Endothelial cell of umbilical vein (primary cell): ENCODE measurements at regions not wholly inside any gene's neighbourhood (a gene's known extent, or its start where the extent isn't known, plus 50 kb on each side); places are given as distances from the start of the nearest gene placed in this dataset.

Experiments used
- BruUV-seq: library from RNA; stranded (reverse); fragments of 400-500 nt; replicated peaks from 2 replicates; lab custom pipeline; 2021; lab: Mats Ljungman, UMichigan
- CTCF ChIA-PET: fragments of 300-600, 350-600 bp; sonication (Branson Sonifier 250); formaldehyde crosslinking; loops from one replicate; lab custom pipeline; 2021; ENCODE audit warnings: antibody characterized with exemption, inconsistent platforms; lab: Charles Lee
- POLR2A ChIA-PET: fragments of 300-600, 350-600 bp; sonication (Branson Sonifier 250); formaldehyde crosslinking; loops from one replicate; lab custom pipeline; 2021; ENCODE audit warnings: antibody characterized with exemption, inconsistent platforms; lab: Charles Lee
- DNase-seq: peaks from one replicate; pipeline ENCODE4 v3.0.0-alpha.2; 2011; ENCODE audit warnings: low read depth, low spot score
- FAIRE-seq: peaks from 2 replicates; lab custom pipeline; 2011; peaks lifted over from hg19 to GRCh38; lab: Jason Lieb, UNC
- H2AFZ ChIP-seq: 2 replicates; pipeline ENCODE4 v1.6.0; 2012; ENCODE audit warnings: low read depth, low read length, control low read depth, inconsistent platforms
- H3K27ac ChIP-seq: 2 replicates; pipeline ENCODE4 v1.5.1; 2011; ENCODE audit warnings: low read depth, mild to moderate bottlenecking, control low read depth, low read length, moderate library complexity; ENCODE audit not compliant: insufficient read depth
- H3K27me3 ChIP-seq, 2 experiments: 2 replicates each; pipeline versions ENCODE4 v1.6.0 to v1.6.1; 2011; ENCODE audit warnings: low read length in 2 of 2, mixed read lengths in 1 of 2; ENCODE audit not compliant: control insufficient read depth in 2 of 2, insufficient read depth in 2 of 2
- H3K36me3 ChIP-seq, 2 experiments: 2 replicates in 1 of 2; 3 replicates in 1 of 2; pipeline ENCODE4 v1.5.1; 2011; ENCODE audit warnings: low read length in 2 of 2, mild to moderate bottlenecking in 1 of 2, moderate library complexity in 1 of 2; ENCODE audit not compliant: control insufficient read depth in 2 of 2, insufficient read depth in 2 of 2; ENCODE audit errors: extremely low read depth in 1 of 2
- H3K4me1 ChIP-seq: 3 replicates; pipeline ENCODE4 v1.5.1; 2011; ENCODE audit warnings: mild to moderate bottlenecking, low read length; ENCODE audit not compliant: control insufficient read depth, insufficient read depth; ENCODE audit errors: extremely low read depth
- H3K4me2 ChIP-seq: 2 replicates; pipeline ENCODE4 v1.6.1; 2011; ENCODE audit warnings: low read length, control low read depth, mixed read lengths; ENCODE audit not compliant: insufficient read depth
- H3K4me3 ChIP-seq, 3 experiments: fragments of 200-600 bp in 1 of 3; sonication (generic), shearing (Covaris generic) in 1 of 3; replicated peaks in 1 of 3; 2 replicates each; pipeline ENCODE4 v1.5.1; 2011 to 2016; ENCODE audit warnings: control low read depth in 3 of 3, low read length in 3 of 3, mild to moderate bottlenecking in 2 of 3, inconsistent platforms in 1 of 3, low read depth in 1 of 3, moderate library complexity in 1 of 3; ENCODE audit not compliant: insufficient read depth in 1 of 3
- H3K79me2 ChIP-seq: 2 replicates; pipeline ENCODE4 v1.6.0; 2012; ENCODE audit warnings: low read length, inconsistent platforms; ENCODE audit not compliant: control insufficient read depth, insufficient read depth
- H3K9ac ChIP-seq: replicated peaks from 2 replicates; pipeline ENCODE3; 2011; ENCODE audit warnings: low read length, control low read depth; ENCODE audit not compliant: insufficient read depth; ENCODE audit errors: extremely low read depth
- H3K9me1 ChIP-seq: replicated peaks from 3 replicates; pipeline ENCODE4 v1.6.0; 2011; ENCODE audit warnings: mild to moderate bottlenecking, low read length; ENCODE audit not compliant: control insufficient read depth, insufficient read depth; ENCODE audit errors: extremely low read depth
- H3K9me3 ChIP-seq: replicated peaks from 2 replicates; pipeline ENCODE4 v1.5.1; 2012; ENCODE audit warnings: low read length, inconsistent platforms; ENCODE audit not compliant: control insufficient read depth, insufficient read depth
- H4K20me1 ChIP-seq: replicated peaks from 2 replicates; pipeline ENCODE3; 2011; ENCODE audit warnings: mild to moderate bottlenecking, low read length; ENCODE audit not compliant: control insufficient read depth, insufficient read depth; ENCODE audit errors: extremely low read depth
- FOS ChIP-seq: IDR thresholded peaks from 2 replicates; pipeline ENCODE4 v1.6.1; 2011; ENCODE audit warnings: mild to moderate bottlenecking, low read length, moderate library complexity, borderline replicate concordance; ENCODE audit not compliant: insufficient read depth
- JUN ChIP-seq: IDR thresholded peaks from 2 replicates; pipeline ENCODE4 v1.6.1; 2011; ENCODE audit warnings: borderline replicate concordance, low read depth; ENCODE audit not compliant: insufficient read length, insufficient read depth
- MYC ChIP-seq: IDR thresholded peaks from one replicate; pipeline ENCODE4 v1.6.1; 2011; ENCODE audit warnings: mild to moderate bottlenecking, low read depth, low read length
- dilution Hi-C: fragments of 300-500 bp; cut with MboI; formaldehyde crosslinking; loops from one replicate; pipeline ENCODE4 v1.15.0; 2019; ENCODE audit warnings: low sequenced_read_pairs; ENCODE audit not compliant: extremely low pct_ligation_motif_present
- intact Hi-C: fragments of 100-400 bp; cut with micrococcal nuclease; formaldehyde crosslinking; loops from one replicate; pipeline ENCODE4 v1.10.0; 2022
- TF ChIP-seq, protein P1 (sequence below), 2 donors: IDR thresholded peaks; 1 replicate in 1 of 2; 2 replicates in 1 of 2; pipeline ENCODE4 v1.5.1; 2011; ENCODE audit warnings: low read length in 2 of 2, mild to moderate bottlenecking in 2 of 2, moderate library complexity in 2 of 2, control low read depth in 1 of 2, inconsistent platforms in 1 of 2, low read depth in 1 of 2; ENCODE audit not compliant: insufficient read depth in 1 of 2; ENCODE audit errors: extremely low read depth in 1 of 2

DNA sequence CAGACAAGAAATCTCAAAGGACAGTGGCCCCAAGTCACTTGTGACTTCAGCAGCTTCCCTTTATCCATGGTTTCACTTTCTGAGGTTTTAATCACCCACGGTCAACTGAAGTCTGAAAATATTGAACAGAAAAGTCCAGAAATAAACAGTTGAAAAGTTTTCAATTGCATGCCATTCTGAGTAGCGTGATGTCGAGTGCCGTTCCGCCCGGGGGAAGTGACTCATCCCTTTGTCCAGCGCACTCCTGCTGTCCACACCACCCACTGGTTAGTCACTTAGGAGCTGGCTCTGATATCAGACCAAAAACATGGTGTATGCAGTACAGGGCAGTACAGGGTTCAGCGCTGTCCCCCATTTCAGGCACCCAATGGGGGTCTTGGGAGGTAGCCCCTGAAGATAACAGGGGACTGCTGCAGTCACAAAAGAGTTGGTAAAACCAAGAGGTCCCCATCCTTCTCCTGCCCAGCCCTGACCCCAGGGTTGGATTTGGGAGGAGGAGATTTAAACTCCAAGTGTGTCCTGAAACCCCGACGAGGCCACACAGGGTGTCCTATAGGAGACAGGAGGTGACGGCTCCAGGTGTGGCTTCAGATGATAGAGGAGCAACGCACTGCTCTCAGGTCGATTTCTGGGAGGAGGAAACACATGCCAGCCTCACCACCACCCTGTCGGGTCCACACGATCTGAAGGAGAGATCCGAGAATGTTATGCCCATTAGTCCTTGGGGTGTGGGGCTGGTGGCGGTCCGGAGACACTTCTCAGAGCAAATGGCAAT, 390.1 kb downstream of the CTTN start:
- FAIRE-seq (peak; percentile 96), DNase-seq (peak; percentile 19)
- BruUV-seq, result no TSS peak
- peak overlapping the region; percentile 9 for H3K4me2 ChIP-seq
- peak overlapping the region; percentile 73 for H3K27ac ChIP-seq
- no peak overlapping the region for H3K4me3 ChIP-seq
- no peaks in the 10 kb centered on the region for H3K36me3 ChIP-seq
- H3K4me1 ChIP-seq, result peaks cover 11% of the 10 kb centered on the region
- no peak overlapping the region for H3K9ac ChIP-seq
- H4K20me1 ChIP-seq, result no peaks in the 10 kb centered on the region
- POLR2A ChIA-PET, result no interaction called here
- peak overlapping the region; percentile 20 for H2AFZ ChIP-seq
- CTCF ChIA-PET, result no interaction called here
- dilution Hi-C loops, result no loop called here
- intact Hi-C loops, result no loop called here
- H3K79me2 ChIP-seq, result no peaks in the 10 kb centered on the region
- H3K9me3 ChIP-seq, result no peaks in the 10 kb centered on the region
- no peaks in the 10 kb centered on the region for H3K9me1 ChIP-seq
- H3K27me3 ChIP-seq, result no peaks in the 10 kb centered on the region
- TF ChIP-seq FOS (peak; percentile 79), MYC (peak; percentile 24), JUN (peak; percentile 57)
- TF ChIP-seq, protein P1, sequence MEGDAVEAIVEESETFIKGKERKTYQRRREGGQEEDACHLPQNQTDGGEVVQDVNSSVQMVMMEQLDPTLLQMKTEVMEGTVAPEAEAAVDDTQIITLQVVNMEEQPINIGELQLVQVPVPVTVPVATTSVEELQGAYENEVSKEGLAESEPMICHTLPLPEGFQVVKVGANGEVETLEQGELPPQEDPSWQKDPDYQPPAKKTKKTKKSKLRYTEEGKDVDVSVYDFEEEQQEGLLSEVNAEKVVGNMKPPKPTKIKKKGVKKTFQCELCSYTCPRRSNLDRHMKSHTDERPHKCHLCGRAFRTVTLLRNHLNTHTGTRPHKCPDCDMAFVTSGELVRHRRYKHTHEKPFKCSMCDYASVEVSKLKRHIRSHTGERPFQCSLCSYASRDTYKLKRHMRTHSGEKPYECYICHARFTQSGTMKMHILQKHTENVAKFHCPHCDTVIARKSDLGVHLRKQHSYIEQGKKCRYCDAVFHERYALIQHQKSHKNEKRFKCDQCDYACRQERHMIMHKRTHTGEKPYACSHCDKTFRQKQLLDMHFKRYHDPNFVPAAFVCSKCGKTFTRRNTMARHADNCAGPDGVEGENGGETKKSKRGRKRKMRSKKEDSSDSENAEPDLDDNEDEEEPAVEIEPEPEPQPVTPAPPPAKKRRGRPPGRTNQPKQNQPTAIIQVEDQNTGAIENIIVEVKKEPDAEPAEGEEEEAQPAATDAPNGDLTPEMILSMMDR (IDR thresholded peaks at IDR 0.05; ENCODE audit: extremely low read depth in 1 of 2, insufficient read depth in 1 of 2, low read depth in 1 of 2, low read length in 2 of 2), result no peak
